CD4-positive, alpha-beta T cell treated with Interleukin-1 beta for 1 hour (primary cell): ENCODE measurements at regions not wholly inside any gene's neighbourhood (a gene's known extent, or its start where the extent isn't known, plus 50 kb on each side); places are given as distances from the start of the nearest gene placed in this dataset.

Experiments used
- DNase-seq, 2 donors: peaks; one replicate each; pipeline ENCODE4 v3.0.0-alpha.2; 2020 to 2022

GRCh38 chr5:61840361-61840760, 465.6 kb upstream of the KIF2A start:
- no peak for DNase-seq

GRCh38 chr5:61842840-61843239, 463.2 kb upstream of the KIF2A start:
- no peak for DNase-seq

- DNase-seq: no peak
Observed at GRCh38 chr5:61850696-61851095, 455.3 kb upstream of the KIF2A start.

- DNase-seq: no peak
Observed at GRCh38 chr5:61854531-61854930, 451.5 kb upstream of the KIF2A start.

- DNase-seq: no peak
Observed at GRCh38 chr5:61860978-61861377, 445.0 kb upstream of the KIF2A start.

- DNase-seq: no peak
Observed at GRCh38 chr5:61866930-61867329, 439.1 kb upstream of the KIF2A start.

GRCh38 chr5:61869333-61869732, 436.7 kb upstream of the KIF2A start:
- no peak for DNase-seq

- DNase-seq: no peak
Observed at GRCh38 chr5:61878471-61878870, 427.5 kb upstream of the KIF2A start.

GRCh38 chr5:61881821-61882487, 424.1 kb upstream of the KIF2A start:
- DNase-seq: no peak

GRCh38 chr5:61882901-61883500, 423.0 kb upstream of the KIF2A start:
- DNase-seq: no peak

GRCh38 chr5:61884252-61884855, 421.7 kb upstream of the KIF2A start:
- no peak for DNase-seq

GRCh38 chr5:61886214-61886613, 419.8 kb upstream of the KIF2A start:
- no peak for DNase-seq

GRCh38 chr5:61887271-61887670, 418.7 kb upstream of the KIF2A start:
- DNase-seq: no peak

GRCh38 chr5:61894046-61894445, 412.0 kb upstream of the KIF2A start:
- no peak for DNase-seq

- no peak for DNase-seq
Observed at GRCh38 chr5:61896811-61897210, 409.2 kb upstream of the KIF2A start.

- no peak for DNase-seq
Observed at GRCh38 chr5:61897251-61897650, 408.8 kb upstream of the KIF2A start.

- DNase-seq: no peak
Observed at GRCh38 chr5:61901997-61902396, 404.0 kb upstream of the KIF2A start.

GRCh38 chr5:61904730-61905129, 401.3 kb upstream of the KIF2A start:
- DNase-seq: no peak

GRCh38 chr5:61905613-61906012, 400.4 kb upstream of the KIF2A start:
- DNase-seq: no peak

GRCh38 chr5:61906820-61907219, 399.2 kb upstream of the KIF2A start:
- no peak for DNase-seq

- no peak for DNase-seq
Observed at GRCh38 chr5:61907995-61908394, 398.0 kb upstream of the KIF2A start.

- no peak for DNase-seq
Observed at GRCh38 chr5:61910771-61911170, 395.2 kb upstream of the KIF2A start.

GRCh38 chr5:61912559-61912958, 393.4 kb upstream of the KIF2A start:
- DNase-seq: no peak

GRCh38 chr5:61915646-61916045, 390.4 kb upstream of the KIF2A start:
- no peak for DNase-seq
